ENCODE measurements at regions not wholly inside any gene's neighbourhood (a gene's known extent, or its start where the extent isn't known, plus 50 kb on each side); places are given as distances from the start of the nearest gene placed in this dataset.

DNA sequence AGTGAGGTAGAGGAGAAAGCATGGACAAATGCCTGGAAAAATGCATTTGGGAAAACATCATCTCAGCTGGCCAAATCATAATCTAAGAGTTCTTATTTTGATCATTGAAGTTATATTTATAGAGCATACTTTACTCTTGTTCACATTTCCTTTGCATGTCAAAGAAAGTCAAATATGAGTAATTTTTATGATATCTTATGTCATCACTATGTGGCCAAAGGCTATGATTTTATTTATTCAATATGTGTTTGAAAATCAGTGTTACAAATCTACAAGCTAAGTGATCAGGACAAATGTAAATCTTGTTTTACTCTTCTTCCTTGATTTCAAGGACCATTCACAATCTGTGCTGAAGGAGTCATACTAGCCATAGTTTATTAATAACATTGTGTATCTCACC lies 237.2 kb upstream of the DPH6 start:
- DNase-seq: no peak

DNA sequence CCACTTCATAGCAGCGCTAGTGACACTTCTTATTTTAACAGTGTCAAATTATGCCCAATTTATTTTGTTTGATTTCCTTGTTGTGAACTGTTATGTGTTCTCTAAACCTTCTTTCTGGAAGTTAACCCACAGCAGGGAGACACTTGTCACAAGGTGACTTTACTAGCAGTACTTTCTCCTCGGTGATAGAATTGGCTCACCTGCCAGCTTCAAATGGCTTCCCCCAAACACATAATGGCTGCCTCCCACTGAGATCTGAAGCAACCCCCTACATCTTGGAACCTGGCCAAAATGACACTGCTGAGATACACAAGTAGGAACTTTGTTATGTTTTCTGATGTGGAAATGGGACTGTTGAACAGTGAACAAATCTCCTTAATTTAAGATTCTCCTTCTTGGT lies 238.8 kb upstream of the DPH6 start:
- no peak for DNase-seq

DNA sequence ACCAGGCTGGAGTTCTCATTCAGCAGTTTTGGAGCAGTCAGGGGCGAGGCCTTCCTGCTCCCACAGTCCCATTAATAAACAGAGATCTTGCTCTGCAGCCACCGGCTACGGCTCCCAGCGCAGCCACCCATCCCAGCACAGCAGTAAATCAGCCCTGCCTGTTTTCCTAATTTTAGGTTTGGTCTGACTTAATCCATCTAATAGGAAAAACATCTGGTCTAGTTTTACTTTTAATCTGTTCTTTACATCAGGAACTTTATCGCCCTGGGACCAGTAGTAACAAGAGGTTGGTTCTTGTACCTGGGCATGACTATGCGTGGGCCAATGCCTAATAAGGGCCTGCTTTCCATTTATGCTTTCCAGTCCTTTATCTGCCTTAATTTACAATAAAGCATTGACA lies 264.0 kb upstream of the DPH6 start:
- no peak for DNase-seq

DNA sequence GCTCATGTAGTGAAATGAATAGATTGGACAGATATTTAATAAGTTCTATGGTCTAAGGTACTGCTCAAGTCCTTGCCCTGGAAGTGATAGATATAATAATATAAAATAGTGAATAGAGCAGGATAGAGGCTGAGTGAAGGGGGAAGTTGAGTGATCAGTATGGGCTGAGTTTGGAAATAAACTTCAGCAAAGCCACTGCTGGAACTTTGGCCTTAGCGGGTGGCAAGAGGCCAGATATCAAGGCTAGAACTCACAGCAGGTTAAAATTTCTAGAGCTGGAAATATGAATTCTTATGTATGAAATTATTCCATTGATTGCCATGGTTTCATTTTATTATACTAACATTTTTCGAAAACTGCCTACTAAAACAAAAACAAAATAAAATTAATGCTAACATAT lies 267.6 kb upstream of the DPH6 start:
- DNase-seq: no peak

DNA sequence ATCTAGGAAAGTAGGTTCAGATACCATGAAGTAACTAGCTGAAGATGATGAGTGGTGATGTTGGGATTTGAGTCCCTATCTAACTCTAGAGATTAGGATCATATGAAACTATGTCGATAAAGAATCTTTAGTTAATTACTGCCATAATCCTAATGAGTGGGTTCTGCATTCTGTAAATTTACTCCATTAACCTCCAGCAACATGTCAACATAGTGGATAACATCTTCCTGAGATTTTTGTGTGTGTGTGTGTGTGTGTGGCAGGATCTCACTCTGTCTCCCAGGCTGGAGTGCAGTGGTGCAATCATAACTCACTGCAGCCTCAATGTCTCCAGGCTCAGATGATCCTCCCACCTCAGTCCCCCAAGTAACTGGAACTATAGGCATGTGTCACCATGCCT lies 272.9 kb upstream of the DPH6 start:
- no peak for DNase-seq

DNA sequence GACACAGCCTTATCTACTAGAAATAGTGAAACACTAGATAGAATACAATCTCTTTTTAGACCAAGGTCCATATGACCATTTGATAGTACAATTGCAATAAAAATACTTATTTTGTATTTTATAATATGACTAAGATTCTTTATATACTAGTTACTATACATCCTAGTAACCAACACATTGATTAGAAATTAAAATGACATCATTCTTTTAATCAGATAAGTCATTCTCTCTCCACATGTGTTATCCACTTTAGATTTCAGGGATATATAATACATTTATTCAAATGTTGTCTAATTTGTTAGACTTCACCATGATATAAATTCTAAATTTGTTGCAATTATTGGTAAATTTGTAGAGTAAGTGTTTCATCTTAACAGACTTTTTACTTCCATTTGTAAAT lies 276.2 kb upstream of the DPH6 start:
- no peak for DNase-seq

DNA sequence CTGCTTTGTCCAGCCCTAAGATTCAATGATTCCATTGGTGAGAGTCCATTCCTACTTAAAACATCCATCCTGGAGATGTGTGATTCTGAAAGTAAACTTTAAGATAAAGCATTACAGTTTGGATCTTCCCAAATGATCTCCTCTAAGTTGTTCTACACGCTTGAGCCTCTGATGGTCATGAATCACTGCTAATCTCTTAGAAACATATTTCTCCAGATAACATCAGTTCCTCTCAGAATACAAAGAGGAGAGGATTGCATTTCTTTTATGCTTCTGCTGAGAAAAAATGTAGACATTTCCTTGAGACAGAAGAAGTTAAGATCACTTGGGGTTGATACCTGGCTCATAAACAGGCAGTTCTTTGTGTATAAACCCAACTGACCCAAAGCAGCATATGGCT lies 281.2 kb upstream of the DPH6 start:
- DNase-seq: no peak

DNA sequence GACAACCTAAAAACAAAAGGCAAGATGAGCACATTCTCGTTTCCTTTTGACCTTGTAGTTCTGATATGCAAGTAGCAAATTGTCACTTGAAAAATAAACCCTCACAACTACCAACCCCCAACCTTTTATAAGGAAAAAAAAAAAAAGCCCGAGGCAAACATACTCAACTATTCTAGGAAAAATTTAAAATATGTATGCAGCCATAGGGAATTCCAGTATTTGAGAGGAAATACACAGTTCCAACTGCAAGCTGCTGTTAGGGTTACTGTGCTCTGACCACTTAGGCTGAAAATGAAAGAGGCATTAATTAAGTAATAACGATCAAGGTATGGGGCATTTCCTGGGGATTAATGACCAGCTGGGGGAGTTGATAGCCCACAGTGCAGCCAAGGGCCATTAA lies 281.9 kb upstream of the DPH6 start:
- DNase-seq: no peak

DNA sequence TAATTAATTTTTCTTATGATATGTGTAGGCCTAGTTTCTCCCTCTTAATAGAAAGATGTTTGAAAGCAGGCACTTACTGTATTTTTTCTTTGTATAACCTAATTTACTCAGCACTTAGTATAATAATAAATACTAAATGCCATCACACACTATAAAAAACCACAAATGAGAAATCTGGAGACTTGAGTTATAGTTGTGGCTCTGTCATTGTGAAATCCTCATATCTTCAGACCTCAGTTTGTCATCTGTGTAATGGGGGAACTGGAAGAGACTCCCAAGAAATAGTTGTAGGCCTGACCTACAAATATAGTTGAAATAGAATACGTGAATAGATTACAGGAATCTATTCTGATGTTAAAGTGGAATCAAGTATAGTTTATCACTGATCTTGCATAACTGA lies 287.6 kb upstream of the DPH6 start:
- no peak for DNase-seq

DNA sequence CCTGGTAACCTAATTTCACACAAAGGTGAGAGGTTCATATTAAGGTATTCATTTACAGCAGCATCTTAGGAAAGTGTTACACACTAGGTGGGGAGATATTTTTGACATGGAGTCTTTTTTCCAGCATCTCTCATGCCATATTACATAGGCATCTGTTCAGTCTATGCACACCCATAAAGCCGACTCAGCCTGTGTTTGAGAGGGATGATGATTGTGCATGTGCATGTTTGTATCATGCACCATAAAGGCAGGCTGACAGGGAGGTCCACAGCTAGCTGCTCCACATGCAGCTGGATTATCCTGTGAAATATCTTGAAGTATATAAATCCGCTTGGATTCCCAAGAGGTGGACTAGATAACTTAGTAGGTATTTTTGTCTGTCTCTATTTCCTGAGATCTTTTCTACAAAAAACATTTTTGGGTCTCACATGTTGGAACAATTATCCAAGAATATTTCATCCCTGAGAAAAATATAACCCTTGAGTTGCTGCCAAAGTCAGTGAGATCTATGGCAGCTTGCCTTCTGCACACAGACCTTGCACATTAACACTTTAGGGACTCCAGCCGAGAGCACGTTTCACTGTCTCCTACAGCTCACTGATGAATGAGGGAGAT lies 288.4 kb upstream of the DPH6 start:
- DNase-seq: no peak

DNA sequence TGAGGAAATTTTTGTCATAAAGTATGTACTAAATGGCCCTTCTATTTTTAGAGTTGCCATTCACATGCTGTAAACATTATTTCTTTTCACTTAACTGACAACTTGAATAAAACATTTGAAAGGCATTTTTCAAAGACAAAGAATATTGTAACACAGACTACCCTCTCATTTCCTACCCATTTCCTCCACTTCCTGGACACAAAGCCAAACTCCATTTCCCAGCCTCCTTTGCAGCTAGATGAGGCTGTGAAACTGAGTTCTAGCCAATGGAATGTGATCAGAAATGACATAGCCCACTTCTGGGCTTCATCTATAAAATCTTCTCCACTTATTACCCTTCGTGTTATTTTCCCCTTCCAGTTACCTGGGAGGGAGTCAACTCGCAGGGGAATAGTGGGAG lies 288.9 kb upstream of the DPH6 start:
- DNase-seq: no peak

DNA sequence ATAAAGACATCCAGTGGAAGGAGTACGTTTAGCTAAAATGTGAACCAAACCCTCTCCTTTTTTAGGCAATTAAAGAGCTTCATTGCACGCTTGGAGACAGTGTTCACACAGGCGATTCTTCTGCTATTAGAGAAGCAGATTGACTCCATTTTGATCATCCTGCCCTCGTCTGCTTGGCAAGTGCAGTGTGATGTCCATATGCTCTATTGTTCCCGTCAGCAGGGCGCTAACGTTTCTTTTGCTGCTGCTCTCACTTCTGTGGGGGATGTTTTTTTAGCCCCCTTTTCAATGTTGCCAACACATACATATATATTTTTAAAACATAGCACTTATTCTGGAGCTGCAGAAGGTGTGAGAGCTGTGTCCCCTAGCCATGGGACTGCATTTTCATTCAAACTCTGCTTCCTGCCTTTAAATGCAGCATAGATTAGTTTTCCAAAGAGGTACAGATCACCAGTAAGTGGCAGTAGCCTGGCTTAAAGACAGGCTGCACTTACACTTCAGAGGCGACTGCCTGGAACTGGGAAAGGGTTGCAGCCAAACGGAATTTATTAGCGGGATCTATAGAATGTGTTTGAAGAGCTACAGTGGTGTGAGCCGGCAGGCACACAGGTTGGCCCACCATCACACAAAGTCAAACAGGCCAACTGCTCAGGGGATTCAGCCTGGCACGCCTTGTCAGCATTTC lies 292.6 kb upstream of the DPH6 start:
- no peak for DNase-seq

DNA sequence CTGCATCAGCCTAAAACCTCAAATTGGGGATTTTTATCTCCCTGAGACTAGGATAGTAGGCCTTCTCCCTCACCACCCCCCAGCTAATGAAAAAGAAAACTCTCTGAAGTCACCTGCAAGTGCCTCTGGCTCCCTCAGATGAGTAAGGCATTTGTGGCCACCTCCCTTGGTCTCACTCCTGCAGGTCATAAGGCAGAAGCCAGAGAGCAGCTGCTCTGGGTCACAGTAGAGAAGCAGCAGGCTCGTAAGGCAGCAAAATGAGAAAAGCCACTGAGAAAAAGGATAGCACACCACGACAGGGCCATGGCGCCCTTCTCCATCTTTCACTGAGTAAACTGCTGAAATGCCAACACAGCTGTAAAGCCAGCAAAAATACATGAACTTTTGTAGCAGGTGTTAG lies 296.7 kb upstream of the DPH6 start:
- no peak for DNase-seq

DNA sequence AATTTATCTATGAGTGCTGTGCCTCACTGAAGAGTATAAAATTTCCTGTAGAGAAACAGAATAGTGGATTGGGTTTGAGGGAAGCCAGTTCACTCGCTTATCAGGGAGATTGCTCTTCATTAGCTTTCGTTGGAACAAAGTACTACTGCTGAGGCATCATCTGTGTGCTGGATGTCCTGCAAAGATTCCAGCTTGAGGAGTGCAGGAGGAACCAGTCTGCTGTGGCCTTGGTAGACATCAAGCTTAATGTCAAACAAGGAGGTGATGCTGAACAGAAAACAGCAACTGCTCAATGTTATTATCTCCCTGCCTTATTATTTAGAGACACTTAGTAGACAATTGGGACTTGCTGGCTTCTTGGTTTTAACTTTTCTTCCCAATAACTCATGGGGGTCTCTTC lies 297.5 kb upstream of the DPH6 start:
- DNase-seq: no peak

DNA sequence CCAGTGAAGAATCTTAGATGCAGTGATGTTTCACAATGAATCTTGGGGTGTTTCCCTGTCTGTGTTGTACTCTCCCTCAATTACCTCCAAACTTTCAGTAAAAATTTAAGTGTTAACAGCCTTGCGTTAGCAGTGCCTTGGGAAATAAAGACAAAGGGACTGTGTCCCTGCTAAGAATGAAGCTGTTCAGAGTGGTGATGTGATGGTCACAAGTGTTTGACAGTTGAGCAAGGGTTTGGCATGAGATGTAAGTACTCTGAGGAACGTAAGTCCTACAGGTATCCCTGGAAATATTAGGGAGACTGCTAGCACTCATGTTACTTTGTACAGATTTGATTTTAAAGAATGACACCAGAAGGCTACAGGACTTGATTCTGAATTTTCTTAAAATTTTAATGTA lies 304.3 kb upstream of the DPH6 start:
- no peak for DNase-seq

DNA sequence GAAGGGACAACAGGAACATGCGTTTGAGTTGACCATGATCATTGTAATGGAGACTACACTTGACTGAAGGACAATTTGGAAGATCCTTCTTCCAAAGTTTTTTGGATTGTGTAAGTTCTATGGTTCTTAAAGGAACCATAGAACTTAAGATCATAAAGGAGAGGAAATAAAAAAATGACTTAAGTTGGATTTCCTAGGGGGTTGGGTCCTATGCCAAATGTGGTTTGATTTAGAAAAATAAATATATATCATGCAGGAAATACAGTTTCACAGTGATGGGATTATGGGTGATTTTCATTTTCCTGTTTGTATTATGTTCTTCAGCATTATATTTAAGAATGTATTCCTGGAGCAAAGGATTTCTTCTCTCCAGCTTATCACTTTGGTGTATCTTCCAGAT lies 305.5 kb upstream of the DPH6 start:
- DNase-seq: no peak

DNA sequence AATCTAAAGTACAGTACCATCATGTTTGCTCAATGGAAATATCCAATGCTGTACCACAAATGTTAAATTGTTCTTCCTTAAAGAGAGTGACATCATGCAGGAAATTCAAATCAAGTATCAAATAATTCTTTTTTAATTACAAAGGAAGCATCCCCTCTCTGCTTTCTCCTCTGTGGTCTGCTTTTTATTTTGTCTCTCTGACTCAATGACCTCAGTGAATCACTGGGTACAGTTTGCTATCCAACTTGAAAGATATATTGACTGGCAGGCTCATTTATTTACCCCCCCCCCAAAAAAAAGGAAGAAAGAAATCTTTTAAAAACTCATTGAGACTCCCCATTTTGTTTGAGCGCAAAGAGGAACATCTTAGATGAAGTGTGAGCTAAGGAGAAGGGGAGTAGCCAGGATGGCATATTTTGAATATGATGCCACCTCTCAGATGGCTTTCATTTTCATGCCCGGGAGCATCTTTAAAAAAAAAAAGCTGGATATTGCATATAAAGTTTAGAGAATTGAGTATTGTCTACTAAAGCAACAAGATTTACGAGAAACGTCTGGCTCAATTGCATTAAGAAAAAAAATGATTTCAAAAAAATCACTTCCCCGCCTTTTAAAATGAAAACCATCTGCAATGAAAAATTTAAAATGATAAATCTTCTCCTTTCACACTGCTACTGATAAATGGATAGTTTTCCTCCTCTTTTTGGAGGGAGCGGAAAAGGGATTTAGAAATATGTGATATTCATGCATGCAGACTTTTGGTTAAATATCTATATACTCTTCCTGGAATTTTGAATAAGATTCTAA lies 307.1 kb upstream of the DPH6 start:
- DNase-seq: no peak

DNA sequence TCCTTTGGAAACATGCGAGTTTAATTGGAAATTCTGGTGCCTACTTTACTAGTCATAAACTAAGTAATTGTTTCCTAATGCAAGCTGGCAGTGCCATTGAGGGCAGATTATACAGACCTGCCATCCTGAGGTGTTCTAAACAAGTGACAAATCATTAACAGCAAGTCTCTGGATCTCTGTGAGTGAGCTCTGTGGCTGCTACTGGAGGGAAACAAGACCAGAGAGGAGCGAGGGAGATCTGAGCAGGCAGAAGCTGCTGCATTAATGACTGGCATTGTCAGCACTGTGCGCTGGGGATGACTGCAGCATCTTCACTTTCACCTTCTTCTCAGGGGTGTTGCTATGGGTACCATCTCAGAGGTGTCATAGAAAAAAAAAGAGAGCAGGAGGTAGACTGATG lies 308.4 kb upstream of the DPH6 start:
- DNase-seq: no peak

DNA sequence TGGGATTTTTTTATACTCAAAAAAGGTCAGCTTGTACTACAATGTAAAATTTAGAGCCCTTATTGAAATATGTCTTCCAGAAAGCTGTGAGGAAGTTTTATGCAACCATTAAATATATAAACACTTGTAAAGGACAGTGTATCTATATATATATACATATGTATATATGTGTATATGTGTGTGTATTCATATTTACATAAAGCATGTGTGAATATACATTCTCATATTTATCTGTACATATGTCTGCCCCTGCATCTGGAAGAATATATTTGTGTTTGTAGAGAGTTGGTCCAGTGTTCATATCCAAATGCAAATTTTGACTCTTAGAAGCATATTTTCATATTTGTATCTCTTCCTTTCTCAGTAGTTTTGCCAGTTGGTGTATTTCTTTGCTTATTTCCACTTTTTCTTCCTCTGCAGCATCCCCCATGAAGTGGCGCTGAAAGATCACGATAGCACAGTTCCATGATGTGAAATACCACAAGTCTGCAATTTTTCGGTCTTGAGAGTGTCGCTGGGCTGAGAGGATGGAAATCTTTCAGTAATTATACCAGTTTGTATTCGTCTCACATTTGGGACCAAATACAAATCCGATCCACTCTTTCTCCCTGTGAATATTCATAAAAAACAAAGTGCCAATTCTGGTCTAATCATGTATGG lies 311.7 kb upstream of the DPH6 start:
- DNase-seq: no peak

DNA sequence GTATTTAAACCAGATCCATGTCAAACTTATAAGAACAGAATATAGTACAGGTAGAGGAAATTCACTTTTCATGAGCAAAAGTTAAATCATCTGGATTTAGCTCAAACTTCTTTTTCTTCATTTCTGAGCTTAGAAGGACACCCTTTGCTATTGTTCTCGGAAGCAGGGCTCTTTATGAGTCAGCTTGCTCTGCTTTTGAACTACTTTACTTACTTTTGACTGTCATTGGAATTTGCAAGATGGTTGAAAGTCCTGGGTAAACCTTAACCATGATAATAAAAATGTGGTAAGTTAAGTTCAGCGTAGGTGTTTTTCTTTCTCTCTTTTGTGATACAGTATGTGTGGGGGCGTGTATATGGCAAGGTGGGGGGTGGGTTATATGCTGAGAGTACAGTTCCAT lies 312.7 kb upstream of the DPH6 start:
- no peak for DNase-seq

DNA sequence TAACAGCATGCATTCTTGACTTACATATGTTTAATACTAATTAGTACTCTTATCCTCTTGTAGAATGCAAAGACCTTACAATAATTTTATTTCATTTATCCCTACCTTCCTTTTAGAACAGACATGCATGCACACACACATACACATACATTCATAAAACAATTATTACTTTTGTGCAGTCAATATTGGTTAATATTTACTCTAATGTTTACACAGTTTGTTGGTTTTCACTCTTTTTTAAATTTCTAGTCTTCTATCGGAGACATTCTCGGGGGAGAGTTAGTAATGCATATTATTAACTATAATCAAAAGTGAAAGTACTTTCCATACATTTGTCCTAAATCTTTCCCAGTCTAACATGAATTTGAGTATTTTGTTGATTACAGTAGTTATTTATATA lies 317.7 kb upstream of the DPH6 start:
- DNase-seq: no peak

DNA sequence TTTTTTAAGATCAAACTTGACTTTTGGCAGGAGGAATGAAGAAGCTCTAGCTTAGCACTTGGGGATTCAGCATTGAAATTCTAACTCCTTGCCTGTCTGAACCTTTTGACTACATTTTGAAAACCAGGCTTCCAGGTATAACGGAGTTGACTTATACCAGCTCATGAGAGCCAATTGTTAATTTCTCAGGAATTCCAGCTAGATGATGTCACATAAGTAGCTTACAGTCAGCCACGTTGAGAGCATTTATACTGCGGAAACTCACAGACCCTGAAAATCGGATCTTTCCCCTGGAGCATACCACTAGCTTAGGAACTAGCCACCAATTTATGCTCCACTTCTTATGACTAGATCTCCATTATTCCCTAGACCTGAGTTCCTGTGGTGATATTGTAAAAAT lies 321.4 kb upstream of the DPH6 start:
- no peak for DNase-seq

DNA sequence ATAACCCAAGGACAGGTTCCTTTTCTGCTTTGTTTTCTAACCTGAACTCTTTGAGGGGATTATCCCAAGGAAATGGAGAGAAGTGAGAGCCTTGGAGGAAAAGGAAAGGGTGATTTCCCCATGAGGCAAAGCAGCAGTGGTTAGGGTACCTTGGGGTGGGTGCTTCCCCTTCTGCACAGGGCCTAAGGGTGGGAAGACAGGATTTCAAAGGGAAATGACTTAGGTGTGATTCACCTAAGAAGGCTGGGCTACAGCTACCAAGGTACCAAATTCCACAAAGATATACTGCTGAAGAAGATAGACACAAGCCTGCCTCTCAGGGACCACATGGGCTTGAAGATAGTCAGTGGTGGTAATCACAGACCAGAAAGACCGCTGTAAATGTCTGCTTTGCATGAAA lies 325.3 kb upstream of the DPH6 start:
- DNase-seq: no peak

DNA sequence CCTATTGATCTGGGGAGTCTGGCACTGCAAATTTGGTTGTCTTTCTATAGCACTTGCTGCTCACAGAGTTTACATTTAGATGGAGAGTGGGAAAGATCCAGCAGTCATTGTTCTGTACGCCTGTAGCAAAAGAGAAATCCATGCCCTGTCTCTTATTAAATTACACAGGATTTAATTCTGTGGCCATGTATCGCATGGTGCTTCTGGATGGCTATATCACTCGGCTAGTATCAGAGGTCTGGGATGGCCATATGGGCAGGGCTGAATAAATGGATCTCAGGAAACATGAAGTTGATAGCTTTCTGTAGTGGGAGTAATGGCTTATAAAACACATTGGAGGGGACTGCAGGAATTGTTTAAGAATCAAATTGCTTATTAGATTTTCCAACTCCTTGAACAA lies 325.8 kb upstream of the DPH6 start:
- no peak for DNase-seq

All from amniotic stem cell (primary cell).